Kidney tubule cell (primary cell): ENCODE measurements at regions not wholly inside any gene's neighbourhood (a gene's known extent, or its start where the extent isn't known, plus 50 kb on each side); places are given as distances from the start of the nearest gene placed in this dataset.

Experiments used
- DNase-seq: peaks from one replicate; pipeline ENCODE4 v3.0.0-alpha.2; 2018; ENCODE audit warnings: low spot score

DNA sequence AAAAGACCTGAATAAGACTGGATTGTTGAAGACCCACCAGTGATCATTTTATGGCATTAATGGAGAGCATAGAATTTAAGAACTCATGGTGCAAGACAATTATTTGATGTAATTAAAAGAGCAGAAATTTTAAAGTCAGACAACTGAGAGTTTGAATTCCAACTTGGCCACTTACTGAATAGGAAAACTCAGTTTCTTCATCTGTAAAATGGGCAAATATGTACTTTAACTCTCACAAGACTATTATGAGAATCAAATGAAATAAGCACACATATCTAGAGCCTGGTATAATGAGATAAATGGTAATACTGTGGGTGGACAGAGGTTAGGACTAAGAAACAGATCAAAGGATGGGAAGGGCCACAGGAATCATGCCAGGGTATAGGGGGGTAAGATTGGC is 88.0 kb downstream of the SOX9 start:
- DNase-seq: no peak

DNA sequence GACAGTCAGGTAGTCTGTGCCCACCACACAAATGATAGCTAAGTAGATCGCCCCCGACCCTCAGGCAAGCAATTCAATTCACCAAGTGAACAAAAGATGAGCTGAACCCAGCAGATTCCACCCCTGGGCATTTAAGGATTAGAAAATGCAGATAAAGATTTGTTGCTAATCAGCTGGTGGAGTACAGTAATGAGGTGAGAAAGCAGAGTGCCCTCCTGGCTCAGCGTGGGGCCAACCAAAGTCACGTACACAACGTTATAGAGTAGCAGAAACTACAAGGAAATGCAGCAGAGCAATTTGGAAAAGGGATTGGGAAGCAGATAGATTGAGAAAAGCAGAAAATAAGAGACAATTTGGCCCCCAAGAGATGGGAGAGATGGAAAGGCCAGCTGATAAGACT is 91.2 kb downstream of the SOX9 start:
- DNase-seq: no peak

DNA sequence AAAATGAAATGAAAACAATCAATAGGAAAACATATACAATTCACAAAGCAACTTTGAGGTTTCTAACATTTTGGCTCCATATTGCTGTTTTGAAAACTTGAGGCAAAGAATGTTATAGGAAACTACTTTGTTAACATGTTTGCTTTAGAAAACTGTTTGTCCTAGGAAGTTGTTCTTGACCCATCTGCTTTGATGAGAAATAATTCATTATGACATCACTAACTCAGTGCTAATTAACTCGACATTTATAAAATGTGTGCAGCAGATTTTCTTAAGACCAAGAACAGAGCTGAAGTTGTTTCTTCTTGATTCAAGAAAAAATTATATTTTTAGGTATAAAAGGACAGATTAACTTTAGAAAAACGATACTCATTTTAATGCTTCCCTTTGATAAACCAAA is 94.7 kb downstream of the SOX9 start:
- no peak for DNase-seq

- no peak for DNase-seq
Observed at GRCh38 chr17:72215928-72216327, 95.1 kb downstream of the SOX9 start.

GRCh38 chr17:72219137-72219823 is 98.5 kb downstream of the SOX9 start:
- no peak for DNase-seq

GRCh38 chr17:72219824-72220493 is 99.1 kb downstream of the SOX9 start:
- no peak for DNase-seq

DNA sequence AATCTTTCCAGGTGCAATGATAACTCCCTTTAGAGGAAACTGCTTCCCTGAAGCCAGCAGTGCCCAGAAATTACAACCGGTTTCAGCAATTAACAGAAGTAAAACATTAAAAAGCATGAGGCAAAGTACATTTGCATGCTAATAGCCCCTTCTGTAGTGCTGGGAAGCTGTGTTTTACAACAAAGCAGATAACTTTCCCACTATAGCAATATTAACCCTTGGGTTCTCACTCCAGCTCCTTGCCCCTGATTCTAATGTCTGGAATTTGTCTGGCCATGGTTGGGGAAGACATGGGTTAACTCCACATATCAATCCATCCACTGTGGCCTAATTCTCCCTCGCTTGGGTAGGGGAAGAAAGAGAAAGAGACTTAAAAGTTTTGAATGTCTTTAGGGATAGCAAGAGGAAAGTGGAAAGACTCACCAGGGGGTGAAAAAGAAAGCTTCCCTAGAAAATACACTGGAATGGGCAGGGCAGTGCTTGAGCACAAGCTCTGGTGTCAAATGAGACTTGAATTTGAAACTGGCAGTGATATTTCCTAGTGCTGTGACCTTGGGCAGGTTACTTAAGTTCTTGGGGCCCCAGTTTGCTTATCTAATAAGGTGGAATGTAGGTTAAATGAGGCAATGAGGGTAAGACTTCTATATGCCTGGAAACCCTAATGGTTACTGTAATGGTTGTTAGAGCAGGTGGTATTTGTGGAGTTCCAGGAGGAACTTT is 102.0 kb downstream of the SOX9 start:
- DNase-seq: no peak

- DNase-seq: peak; percentile 90
Observed at GRCh38 chr17:72223866-72224291, 103.1 kb downstream of the SOX9 start.

DNA sequence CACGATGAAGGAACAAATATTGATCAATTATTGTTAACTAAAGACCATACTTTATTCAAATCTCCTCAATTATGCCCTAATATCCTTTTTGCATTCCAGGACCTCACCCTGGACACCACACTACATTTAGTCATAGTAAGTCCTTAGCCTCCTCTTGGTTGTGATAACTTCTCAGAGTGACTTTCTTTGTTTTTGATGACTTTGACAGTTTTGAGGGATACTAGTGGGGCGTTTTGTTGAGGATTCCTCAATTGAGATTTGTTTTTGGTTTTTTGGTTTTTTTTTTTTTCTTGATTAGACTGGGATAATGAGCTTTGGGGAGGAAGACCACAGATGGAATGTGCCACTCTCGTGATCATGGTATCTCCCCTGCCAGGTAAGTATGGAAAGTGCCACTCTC is 105.5 kb downstream of the SOX9 start:
- no peak for DNase-seq

DNA sequence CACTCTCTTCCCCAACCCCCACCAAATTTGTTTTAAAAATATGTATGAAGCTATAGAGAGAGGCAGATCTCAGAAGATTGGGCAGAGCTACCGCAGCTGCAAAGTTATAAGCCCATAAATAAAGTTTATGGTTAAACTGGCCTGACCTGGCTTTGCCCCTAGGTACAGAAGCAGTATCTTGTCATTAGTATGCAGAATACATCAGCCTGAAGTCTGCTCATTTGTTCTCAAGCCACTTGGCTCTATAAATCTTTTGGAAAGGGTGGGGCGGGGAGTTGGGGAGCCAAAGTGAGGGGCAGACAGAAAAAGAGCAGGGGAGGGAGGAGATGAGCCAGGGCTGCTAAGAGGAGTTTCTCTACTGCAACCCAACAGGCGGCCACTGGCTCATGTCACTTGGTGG is 113.2 kb downstream of the SOX9 start:
- no peak for DNase-seq

- DNase-seq: no peak
Observed at GRCh38 chr17:72234985-72235384, 114.2 kb downstream of the SOX9 start.

- no peak for DNase-seq
Observed at GRCh38 chr17:72236980-72237633, 116.3 kb downstream of the SOX9 start.

DNA sequence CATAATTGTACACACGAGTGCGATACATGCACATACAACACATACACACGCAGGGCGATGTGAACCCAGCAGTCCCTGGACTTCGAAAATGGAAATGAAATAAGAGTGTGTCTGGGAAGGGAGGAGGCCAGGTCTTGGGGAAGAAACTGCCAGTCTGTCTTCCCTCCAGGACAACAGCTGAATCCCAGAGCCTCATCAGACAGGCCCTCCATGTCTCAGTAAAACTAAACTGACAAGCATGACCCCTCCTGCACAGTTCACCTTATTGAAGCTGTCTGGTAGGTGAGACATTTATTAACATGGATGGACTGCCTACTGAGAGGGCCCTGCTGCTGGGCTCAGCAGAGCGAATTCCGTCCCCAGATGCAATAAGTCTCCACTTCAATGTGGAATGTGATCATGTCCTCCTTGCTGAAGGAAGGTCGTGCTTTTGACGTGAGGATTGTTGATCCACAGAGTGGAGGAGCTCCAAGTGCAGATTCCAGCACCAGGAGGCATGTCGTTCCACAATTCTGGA is 117.4 kb downstream of the SOX9 start:
- no peak for DNase-seq

- no peak for DNase-seq
Observed at GRCh38 chr17:72239548-72239947, 118.7 kb downstream of the SOX9 start.

DNA sequence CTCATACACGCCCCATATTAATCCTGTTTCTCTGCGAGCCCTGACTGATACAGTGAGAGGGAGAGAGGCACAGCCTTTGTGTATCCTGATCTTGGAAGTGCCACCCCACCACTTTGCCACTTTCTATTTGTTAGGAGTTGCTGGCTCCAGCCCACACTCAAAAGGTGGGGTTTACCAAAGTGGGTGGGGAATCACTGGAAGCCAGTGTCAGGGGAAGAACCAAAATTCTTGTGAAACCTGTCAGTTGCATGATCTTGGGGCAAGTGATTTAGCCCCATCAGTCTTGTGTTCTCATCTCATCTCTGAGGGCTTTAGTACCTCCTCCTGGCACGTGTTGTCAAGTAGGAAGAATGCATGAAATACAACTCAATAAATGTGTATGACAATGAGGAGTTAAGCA is 119.5 kb downstream of the SOX9 start:
- no peak for DNase-seq

GRCh38 chr17:72244494-72244893 is 123.7 kb downstream of the SOX9 start:
- no peak for DNase-seq

- no peak for DNase-seq
Observed at GRCh38 chr17:72244956-72245355, 124.1 kb downstream of the SOX9 start.

DNA sequence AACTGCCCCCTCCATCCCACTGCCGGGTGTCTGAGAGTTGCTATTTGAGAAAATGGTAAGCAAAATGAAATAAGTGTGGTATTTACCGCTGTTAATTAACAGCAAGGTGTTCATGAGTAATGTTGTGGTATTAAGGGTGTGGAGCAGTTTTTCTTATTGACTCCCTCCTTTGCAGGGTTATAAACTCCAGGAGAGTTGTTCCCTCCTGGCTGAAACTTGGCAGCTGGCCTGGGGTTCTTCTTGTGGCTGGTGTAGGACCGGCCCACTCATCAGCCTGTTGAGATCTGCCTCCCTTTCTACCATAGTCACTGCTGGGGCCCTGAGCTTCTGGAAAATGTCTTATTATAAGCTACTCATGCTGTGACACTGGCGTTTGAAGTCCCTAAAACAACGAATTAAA is 128.6 kb downstream of the SOX9 start:
- peak; percentile 50 for DNase-seq

- DNase-seq: no peak
Observed at GRCh38 chr17:72250206-72250605, 129.4 kb downstream of the SOX9 start.

- DNase-seq: no peak
Observed at GRCh38 chr17:72253597-72253996, 132.8 kb downstream of the SOX9 start.

DNA sequence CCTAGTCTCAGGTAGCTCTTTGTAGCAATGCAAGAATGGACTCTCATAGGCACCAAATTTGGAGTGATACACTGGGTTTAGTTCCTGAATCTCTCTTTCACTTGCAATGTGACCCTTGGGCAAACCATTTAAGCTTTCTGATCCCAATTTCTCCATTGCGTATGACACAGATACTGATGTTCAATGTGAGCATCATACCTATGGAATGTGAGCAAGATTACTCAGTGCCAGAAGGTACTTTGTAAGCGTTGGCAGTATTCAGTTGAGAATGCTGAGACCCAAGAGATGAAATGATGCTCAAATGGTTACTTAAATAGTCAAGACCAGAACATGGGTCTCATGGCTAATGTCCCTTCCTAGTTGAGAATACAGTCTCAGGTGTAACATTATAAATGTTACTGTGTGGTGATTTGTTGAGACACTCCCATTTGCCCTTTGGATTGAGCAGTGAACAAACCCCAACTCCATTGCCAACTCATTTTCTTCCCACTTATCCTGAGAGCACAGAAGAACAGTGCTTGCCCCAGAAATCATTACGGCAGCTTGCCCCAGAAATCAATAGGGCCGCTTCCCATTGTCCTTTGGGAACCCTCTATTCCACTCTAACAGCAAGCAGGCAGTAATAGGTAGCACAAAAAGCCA is 134.1 kb downstream of the SOX9 start:
- peak; percentile 32 for DNase-seq

DNA sequence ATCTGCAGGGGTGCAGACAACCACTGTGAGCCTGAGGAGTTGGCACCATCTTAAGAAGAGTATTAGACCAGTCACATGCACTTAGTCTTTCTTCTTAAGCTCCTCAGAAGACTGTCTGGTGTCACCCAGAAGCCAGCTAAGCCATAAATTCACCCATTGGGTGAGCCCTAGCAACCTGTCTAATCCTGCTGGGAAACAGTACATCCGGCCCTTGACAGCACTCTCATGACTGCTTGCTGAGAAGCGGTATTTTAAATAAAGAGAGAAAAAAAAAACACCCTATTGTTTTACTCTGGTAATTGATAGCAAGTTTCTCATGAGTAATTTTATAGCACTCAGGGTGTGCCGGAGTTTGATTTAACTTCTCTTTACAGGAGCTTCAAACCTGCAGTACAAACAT is 134.7 kb downstream of the SOX9 start:
- DNase-seq: no peak
